HepG2 (cell line): ENCODE measurements at regions not wholly inside any gene's neighbourhood (a gene's known extent, or its start where the extent isn't known, plus 50 kb on each side); places are given as distances from the start of the nearest gene placed in this dataset.
A peak's percentile ranks its signal among the peaks of the same experiment; 100 is the strongest.

Experiments used
- AHR ChIP-seq: IDR thresholded peaks from 2 replicates; pipeline ENCODE4 v1.6.1; 2018; ENCODE audit warnings: missing genetic modification reagents, missing compliant biosample characterization
- GATAD2A ChIP-seq: IDR thresholded peaks from 2 replicates; pipeline ENCODE4 v1.6.1; 2016
- GFI1 ChIP-seq: sonication (generic); formaldehyde crosslinking; IDR thresholded peaks from 2 replicates; pipeline ENCODE4 v1.5.0; 2020; ENCODE audit warnings: missing genetic modification reagents, mild to moderate bottlenecking, borderline replicate concordance
- HDAC6 ChIP-seq: fragments of 200-600 bp; sonication (generic); IDR thresholded peaks from 2 replicates; pipeline ENCODE4 v1.7.0; 2017; ENCODE audit warnings: mild to moderate bottlenecking, antibody characterized with exemption, low read length, low read depth
- HOXA9 ChIP-seq: sonication (generic); formaldehyde crosslinking; IDR thresholded peaks from 2 replicates; pipeline ENCODE4 v1.8.1; 2022; ENCODE audit warnings: missing genetic modification reagents, mild to moderate bottlenecking, moderate library complexity, borderline replicate concordance
- NKX3-1 ChIP-seq: sonication (generic); formaldehyde crosslinking; IDR thresholded peaks from 2 replicates; pipeline ENCODE4 v1.5.0; 2020; ENCODE audit warnings: missing genetic modification reagents
- ZNF281 ChIP-seq: sonication (generic); formaldehyde crosslinking; IDR thresholded peaks from 2 replicates; pipeline ENCODE4 v1.4.0; 2020; ENCODE audit warnings: missing genetic modification reagents, borderline replicate concordance
- ZNF30 ChIP-seq: sonication (generic); formaldehyde crosslinking; IDR thresholded peaks from 2 replicates; pipeline ENCODE4 v1.5.0; 2020; ENCODE audit warnings: mild to moderate bottlenecking, missing genetic modification reagents
- ZNF367 ChIP-seq: sonication (generic); formaldehyde crosslinking; IDR thresholded peaks from 2 replicates; pipeline ENCODE4 v1.4.0; 2020; ENCODE audit warnings: missing genetic modification reagents, borderline replicate concordance
- ZNF407 ChIP-seq: sonication (generic); formaldehyde crosslinking; IDR thresholded peaks from one replicate; pipeline ENCODE4 v1.5.1; 2020; ENCODE audit warnings: mild to moderate bottlenecking, missing genetic modification reagents; ENCODE audit errors: not compliant biosample characterization
- TF ChIP-seq, protein P1 (sequence below): sonication (generic); formaldehyde crosslinking; IDR thresholded peaks from 2 replicates; pipeline ENCODE4 v1.9.0; 2021; ENCODE audit warnings: missing genetic modification reagents, borderline replicate concordance

DNA sequence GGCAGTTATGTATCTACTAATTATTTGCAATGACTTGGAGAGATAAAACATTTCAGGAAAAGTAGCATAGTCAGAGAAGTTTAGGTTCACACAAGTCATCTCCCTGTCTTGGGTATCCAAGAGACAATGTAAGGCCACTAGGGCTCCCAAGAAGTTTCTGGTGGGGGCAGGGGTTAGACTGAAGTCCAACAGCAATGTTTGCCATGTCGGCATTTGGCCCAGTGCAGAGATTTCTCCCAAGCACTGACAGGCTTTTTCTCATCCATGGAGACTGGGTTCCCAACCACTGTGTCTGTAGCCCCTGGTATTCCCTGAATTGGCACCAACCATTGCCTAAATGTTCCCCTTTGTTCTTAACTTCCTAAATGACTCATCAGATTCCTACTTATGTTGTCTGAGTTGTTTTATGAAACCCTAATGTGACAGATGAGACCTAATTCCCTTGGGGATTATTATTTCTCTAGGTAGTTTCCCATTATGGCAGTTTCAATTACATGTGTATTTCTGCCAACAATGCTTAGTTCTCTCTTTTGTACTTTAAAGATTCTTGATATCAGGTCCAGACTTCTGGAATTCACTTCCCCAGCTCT, 103.6 kb upstream of the EGFLAM start (continued):
- TF ChIP-seq ZNF281 (peak; percentile 50; the same call in 1 of the 2 replicates), AHR (no peak), GFI1 (CRISPR knock-in tag) (peak; percentile 90), NKX3-1 (no peak), ZNF367 (CRISPR knock-in tag) (no peak), ZNF407 (CRISPR knock-in tag) (no peak), HOXA9 (CRISPR knock-in tag) (no peak), GATAD2A (0 out of 2 replicates have a peak, but pooled peaks have one; percentile 34), ZNF30 (CRISPR knock-in tag) (no peak), HDAC6 (no peak)
- TF ChIP-seq, protein P1, sequence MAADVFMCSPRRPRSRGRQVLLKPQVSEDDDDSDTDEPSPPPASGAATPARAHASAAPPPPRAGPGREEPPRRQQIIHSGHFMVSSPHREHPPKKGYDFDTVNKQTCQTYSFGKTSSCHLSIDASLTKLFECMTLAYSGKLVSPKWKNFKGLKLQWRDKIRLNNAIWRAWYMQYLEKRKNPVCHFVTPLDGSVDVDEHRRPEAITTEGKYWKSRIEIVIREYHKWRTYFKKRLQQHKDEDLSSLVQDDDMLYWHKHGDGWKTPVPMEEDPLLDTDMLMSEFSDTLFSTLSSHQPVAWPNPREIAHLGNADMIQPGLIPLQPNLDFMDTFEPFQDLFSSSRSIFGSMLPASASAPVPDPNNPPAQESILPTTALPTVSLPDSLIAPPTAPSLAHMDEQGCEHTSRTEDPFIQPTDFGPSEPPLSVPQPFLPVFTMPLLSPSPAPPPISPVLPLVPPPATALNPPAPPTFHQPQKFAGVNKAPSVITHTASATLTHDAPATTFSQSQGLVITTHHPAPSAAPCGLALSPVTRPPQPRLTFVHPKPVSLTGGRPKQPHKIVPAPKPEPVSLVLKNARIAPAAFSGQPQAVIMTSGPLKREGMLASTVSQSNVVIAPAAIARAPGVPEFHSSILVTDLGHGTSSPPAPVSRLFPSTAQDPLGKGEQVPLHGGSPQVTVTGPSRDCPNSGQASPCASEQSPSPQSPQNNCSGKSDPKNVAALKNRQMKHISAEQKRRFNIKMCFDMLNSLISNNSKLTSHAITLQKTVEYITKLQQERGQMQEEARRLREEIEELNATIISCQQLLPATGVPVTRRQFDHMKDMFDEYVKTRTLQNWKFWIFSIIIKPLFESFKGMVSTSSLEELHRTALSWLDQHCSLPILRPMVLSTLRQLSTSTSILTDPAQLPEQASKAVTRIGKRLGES (CRISPR knock-in tag) = no peak
